HK-2 (cell line): ENCODE measurements at regions not wholly inside any gene's neighbourhood (a gene's known extent, or its start where the extent isn't known, plus 50 kb on each side); places are given as distances from the start of the nearest gene placed in this dataset.

ENCODE experiments used
- DNase-seq: peaks from one replicate; pipeline ENCODE4 v3.0.0-alpha.2; 2018; ENCODE audit not compliant: unreplicated experiment

DNA sequence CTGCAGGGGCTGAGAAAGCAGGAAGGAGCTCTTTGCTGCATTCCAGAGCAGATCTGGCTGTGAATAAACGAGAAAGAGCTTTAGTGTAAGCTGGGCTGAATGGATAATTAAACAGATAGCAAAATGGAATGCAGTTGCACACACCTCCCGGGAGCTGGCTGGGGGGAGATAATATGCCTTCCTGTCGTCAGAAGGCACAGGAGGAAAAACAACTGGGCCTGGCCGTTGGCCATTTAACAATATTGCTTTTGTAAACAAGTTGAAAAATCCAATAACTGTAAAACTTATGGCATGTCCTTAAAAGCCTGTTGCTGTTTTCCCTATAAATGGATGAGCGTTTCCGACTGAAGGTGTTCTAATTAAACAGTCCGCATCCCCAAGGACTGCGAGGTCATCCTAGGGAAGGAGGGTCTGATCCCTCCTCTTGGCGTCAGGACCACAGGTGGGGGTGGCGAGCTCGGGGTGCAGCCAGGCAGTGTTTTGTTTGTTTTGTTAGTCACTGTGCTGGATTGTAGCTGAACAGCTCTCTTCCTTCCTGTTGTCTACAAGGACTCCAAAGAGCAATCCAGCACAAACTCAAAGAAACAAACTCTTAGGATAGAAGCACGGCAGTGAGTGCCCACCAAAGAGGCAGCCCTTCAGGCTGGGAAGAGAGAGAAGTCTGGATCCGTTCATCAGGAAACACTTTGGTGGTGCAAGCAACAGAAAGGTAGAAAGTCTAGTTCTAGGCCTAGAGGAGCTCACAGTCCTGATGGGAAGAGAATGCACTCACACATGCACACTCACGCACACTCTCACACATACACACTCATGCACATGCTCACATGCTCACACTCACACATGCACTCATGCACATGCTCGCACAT is 133.4 kb upstream of the SMAD3 start:
- no peak for DNase-seq

DNA sequence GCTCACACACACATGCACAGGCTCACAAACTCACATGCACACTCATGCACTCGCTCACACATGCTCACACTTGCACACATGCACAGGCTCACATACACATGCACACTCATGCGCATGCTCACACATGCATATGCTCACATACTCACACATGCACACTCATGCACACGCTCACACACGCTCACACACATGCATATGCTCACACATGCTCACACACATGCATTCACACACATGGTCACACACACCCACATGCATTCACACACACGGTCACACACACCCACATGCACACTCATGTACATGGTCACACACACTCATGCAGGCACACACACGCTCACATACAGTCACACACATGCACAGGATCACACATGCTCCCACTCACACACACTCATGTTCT is 132.8 kb upstream of the SMAD3 start:
- DNase-seq: no peak

DNA sequence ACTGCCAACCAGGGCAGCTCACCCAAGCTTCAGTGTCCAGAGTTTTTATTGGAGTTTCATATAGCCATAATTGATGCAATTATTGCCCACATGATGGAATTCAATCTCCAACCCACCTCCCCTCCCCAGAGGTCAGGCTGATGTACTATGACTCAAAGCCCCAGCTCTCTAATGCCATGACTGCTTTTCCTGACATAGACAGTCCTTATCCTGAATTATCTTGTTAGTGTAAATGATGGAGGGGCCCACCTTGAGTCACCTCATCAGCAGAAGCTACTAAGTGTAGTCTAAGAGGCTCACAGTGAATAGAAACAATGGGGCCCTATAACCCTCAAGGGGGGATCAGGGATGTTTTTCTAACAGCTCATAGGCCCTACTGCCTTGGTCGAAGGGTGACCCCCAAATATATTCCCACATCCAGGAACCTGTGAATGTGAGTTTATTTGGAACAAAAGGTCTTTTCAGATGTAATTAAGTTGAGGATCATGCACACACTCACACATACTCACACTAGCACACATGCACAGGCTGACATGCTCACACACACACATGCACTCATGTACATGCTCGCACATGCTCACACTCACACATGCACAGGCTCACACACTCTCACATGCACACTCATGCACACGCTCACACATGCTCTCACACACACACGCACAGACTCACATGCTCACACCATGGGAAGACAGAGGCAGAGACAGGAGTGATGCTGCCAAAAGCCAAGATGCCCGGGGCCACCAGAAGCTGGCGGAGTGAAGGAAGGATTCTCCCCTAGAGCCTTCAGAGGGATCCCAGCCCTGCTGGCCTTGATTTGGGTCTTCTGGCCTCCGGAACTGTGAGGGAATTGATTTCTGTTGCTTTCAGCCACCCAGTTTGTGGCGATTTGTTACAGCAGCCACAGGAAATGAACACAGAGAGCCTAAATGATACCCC is 131.2 kb upstream of the SMAD3 start:
- DNase-seq: no peak

DNA sequence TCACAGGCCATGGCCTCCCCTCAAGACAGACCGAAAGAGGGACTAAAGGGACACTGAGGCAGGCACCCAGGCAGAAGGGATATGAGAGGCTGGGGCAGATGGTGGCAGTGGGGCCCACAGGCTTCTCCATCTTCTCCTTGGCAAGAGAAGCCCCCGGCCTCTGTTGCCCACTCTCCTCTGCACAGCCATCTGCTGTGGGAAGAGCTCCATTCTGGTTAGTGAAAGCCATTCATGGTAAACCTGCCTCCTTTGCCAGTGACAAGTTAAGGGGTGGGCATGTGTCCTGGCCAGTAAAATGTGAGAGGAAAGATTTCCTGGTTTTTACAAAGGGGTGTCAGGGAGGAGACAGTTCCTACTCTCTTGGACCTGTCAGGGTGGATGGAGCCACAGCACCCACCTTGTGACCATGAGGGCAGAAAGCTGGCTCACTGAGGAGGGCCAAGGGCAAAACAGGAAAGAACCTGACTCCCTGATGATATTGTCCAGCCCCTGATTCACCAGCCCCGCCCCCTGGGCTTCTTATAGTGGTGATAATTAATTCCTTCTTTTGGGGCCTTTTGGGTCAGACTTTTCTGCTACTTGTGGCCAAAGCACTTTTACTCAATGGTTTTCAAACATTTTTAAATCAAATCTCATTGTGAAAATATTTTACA is 130.4 kb upstream of the SMAD3 start:
- no peak for DNase-seq

DNA sequence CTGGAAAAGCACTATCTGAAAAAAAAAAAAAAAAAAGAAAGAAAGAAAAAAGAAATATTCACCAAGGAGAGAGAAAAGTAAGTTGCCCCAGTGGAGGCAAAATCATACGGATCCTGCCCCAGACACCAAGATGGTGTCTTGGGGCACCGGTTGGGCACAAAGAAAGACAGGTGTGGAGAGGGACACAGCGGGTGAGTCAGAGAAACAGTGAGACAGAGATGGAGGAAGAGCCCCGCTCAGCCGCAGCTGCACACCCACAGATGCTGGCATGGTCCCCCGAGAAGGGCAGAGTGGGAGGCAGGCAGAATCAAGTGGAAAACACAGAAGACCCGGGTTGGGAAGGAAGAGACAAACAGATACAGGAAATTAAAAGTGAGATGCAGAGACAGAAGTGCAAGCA is 129.7 kb upstream of the SMAD3 start:
- no peak for DNase-seq

DNA sequence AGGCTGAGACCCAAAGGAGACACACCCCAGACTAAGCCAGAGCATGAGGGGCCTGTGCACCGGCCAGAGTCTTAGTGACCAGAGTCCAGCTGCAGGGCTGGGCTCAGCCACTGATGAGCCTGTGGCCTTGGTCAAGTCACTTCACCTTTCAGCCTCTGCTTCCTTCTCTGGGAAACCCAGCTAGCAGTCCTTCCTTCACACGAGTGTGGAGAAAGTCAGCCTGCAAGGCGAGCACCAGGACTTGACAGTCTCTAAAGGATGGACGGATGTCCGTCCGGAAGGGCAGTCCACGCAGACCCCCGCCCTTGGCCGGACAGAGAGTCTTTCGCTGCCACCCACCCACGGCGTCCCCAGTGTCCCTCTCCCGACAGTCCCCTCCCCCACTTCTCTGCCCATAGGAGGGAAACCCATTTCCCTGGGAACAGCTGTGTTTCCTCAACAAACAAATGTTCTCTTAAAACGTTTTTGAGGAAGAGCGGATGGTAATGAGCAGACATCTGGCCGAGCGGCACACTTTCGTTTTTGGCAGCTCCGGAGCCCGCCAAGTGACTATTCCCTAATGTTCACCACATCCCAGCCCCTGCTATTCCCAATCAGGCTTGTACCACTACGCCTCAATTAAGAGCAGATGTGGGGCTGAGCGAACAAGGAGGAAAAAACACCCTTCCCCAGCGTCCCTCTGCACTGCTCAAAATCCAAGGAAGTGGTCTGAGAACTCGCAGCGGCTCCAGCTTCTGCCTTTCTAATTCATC is 129.1 kb upstream of the SMAD3 start:
- no peak for DNase-seq

DNA sequence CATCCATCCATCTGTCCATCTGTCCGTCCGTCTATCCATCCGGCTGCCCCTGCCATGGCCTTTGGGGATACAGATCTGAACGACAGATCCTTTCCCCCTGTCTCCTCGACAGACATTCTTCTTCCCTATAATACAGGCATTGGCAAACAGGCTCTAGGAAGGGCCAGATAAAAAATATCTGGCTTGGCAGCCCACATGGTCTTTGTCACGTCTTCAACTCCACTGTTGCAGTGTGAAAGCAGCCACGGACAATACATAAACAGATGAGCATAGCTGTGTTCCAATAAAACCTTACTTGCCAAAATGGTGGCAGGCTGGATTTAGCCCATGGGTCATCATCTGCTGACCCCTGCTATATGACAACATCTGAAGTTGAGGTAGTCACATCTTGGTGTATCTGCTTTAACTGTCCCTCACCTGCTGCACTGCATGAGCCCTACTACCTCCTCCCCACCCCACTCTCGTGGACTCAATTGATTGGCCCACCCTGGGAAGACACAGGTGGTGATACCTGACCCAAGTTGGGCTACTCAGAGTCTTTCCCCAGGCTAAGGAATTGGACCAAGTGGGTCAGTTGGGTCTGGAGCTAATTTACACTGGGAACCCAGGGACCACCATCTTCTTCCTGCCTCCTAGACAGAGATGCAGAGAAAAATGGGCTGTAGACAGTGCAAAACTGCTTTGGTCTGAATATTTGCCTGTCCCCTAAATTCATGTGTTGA is 128.4 kb upstream of the SMAD3 start:
- no peak for DNase-seq

DNA sequence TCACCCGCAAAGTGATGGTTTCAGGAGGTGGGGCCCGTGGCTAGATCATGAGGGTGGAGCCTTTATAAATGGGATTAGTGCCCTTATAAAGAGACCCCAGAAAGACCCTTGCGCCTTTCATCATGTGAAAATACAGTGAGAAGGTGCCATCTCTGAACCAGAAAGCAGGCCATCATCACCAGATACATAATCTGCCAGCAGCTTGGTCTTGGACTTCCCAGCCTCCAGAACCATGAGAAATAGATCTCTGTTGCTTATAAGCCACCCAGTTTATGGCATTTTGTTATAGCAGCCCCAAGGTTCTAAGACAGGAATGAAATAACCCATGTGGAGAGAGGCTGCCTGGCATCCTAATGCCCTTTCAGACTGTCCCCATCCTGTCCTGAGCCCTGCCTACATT is 127.8 kb upstream of the SMAD3 start:
- no peak for DNase-seq

DNA sequence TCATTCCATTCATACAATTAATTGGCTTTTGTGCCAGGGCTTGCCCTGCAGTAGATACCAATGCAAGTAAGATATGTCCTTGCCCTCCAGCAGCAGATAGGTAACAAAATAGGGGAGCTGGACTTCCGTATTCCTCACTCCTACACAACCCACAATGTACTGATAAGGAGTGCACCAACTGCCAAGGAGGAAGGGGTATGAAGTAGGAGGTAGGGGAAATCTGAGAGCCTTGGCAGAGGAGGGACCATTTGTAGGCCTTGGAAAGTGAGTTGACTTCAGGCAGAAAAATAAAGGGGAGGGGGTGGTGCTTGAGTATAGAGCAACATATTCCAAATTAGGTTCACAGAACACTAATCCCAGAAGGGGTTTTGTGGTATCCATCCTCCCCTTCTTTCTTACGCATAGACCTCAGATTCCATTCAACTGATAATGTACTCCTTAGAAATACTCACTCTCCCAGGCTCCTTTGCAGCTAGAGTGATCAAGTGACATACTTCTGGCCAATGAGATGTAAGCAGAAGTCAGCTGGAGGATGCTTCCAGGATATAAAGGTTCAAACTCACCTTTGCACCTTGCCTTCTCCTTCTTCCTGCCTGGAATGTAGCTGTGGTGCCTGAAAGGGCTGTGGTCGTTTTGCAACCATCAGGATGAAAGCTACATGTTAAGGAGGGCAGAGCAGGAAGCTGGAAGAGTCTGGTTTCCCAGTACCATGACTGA is 127.1 kb upstream of the SMAD3 start:
- no peak for DNase-seq

DNA sequence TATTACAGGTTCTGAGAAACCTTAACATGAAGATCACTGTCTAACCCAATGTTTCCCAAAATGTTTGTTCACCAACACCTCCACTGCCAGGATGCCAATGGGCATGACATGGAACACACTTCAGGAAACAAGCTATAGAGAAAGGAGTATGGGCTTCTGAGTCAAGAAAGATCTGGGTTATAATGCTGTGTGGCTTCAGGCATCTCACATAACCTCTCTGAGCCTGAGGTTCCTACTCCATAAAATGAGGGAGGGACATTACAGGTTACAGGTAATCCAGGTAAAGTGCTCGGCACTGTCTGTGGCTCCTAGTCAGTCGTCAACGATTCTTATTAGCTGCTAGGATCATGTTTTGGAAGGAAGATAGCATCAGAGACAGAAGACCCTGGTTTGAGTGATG is 126.4 kb upstream of the SMAD3 start:
- no peak for DNase-seq

DNA sequence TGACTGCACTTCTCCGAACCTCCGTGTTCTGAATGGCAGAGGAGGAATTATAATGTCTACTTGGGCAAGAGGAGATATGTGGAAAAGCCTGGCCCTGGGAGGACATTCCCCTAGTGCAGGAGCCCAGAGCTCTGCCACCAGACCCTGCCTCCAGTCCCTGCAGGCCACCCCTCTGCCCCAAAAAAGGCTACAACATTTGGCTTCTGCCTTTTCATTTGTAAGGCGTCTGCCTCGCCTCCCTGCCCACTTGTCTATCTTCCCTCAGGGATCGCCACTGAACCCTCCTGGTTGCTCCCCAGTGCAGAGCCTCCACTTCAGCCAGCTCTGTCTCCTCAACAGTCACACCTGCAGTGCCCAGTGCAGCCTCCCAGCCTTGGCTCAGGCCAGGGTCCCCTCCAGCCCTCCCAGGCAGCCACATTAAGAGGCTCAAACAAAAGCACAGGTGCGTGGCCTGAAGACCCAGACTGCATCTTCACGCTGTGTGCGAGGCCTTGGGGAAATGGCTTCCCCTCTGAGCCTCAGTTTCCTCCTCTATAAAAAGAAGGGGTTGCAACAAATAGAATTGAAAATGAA is 125.9 kb upstream of the SMAD3 start:
- no peak for DNase-seq

DNA sequence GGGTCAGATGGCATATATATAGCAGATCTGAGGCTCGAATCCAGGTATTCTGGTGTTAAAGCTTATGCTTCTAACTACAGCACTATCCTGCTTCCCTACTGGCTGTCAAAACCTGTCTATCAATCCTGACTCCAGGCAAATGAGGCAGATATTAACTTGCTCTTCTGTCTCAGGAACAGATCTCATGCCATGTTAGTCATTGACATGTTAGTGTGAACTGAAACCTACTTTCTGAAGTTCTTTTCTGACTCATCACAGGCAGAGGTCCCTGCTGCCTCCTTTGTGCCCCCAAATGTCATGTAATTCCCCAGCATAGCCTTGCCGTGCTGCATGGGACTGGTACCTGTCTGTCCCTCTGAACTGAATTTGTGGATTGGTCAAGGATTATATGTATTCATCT is 125.0 kb upstream of the SMAD3 start:
- no peak for DNase-seq

DNA sequence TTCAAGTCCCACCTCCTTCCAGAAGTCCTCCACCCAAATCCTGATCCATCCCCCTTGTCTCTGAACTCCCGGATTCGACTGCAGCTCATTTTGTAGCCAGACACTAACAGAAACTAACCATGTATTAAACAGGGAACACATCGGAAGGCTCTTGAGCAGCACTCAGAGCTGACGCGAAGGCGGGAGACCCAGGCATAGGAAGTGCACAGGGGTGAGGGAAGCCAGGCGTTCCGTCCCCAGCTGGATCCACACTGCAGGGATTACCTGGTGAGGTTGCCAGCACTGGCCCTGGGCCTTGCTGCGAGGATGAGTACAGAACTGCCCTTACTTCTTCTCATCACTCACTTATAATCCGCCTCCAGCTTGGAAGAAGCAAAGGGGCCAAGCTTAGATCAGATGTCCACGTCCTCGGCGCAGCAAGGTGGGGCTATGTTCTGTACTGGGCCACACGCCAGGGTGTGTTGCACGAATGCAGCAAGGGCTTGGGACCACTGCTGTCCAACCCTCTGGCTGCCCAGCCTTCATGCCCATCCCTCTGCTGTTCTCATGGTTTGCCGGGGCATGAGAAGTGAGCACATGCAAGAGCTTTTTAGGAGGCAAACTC is 124.2 kb upstream of the SMAD3 start:
- no peak for DNase-seq

DNA sequence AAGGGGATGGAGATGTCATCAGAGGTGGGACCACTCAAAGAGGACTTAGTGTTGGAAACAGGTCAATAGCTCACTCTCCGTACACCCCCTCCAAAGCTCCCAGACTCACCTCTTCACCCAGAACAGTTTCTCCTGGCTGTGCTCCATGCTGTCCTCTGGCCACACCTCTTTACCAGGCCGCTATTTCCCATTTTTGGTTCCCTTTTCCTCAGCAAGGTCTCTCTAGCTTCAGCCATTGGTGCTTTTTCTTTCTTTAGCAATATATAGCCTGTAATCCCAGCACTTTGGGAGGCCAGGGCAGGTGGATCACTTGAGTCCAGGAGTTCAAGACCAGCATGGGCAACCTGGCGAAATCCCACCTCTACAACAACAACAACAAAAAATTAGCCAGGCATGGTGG is 123.6 kb upstream of the SMAD3 start:
- DNase-seq: no peak

DNA sequence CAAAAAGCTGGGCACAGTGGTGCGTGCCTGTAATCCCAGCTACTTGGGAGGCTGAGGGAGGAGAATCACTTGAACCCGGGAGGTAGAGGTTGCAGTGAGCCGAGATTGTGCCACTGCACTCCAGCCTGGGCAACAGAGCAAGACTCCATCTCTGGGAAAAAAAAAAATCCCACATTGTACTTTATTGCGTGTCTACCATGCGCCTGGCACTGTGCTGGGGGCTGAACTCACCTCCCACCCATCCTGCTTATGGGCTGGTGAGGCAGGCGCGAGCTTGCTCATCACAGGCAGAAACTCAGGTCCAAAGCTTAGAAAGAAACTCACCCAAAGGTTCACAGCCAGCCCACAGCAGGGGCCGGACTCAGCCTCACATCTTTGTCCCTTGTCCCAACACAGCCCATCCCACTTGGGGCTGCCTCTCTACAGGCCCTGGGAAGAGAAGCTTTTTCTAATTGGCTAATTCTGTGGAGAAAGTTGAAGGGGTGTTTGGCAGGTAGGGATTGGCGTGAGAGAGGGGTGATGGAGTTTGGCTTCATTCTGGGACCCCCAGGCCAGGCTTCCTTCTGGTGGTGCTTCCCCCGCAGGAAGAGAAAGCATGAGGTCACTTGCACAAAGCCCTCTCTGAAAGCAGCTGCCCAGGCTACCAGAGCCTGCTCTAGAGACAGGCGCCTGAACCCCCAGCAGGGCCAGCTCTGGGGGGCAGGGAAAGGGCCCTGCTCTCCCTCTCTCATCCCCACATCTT is 122.6 kb upstream of the SMAD3 start:
- no peak for DNase-seq

DNA sequence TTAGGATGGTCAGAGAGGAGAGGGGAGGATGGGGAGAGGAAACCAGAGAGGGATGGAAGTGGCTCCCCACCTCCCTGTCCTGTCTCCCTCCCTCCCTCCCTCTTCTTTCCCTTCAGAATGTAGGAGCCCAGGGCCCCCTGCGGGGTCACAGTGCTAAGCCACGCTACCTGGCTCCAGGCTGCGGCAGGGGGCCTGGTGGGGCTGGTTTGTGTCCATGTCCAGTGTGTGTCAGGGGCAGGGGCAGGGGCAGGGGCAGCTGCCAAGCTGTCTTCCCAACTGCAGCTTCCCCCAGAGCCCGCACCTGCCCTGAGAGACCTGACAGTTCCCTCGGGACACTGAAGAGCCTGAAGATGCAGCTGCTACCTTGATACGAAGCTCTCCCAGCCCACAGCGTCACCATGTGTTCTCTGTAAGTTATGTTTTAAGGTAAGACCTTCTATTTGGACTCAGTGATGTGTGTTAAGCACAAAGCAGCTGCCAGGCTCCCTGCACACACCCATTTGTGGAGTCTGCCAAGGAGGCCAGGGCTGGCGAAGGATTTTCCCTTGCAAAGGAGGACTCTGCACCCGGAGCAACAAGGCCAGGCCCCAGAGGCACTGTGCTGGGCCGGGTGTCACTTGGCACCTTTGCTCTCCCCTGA is 121.8 kb upstream of the SMAD3 start:
- DNase-seq: no peak

DNA sequence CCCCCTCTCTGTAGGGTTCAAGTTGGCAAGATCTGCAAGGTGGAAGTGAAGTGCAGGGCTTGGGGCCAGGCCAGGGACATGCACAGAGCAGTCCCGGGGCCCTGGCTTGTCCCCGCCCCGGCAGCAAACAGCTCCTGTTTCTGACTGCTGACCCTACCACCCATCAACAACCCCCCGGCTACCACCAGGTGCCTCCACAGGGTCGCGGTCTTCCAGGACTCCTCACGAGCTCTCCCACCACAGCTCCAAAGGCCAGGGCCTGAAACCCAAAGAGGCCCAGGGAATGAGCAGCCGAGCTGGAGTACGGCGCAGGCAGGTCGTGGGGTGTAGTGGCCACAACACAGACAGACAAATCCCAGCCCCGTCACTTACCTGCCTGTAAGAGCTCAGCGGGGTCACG is 121.3 kb upstream of the SMAD3 start:
- DNase-seq: no peak

DNA sequence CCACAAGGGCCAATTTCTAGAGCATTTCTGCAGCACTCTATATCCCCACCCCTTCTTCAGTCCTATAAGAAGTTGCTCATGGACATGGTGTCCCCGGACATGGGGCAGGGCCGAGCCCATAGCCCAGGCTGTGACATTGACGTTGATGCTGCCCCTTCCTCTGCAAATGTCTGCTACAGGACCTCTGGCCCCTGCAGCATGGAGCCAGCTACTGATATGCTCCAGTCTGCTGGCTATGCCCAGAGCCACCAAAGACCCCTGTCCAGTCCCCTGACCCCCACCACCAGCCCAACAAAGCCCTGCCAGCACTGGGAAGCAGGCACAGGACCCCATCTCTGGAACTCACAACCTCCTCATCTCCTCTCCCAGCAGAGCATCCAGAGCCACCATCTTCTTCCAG is 120.1 kb upstream of the SMAD3 start:
- DNase-seq: no peak
